ENCODE measurements at regions not wholly inside any gene's neighbourhood (a gene's known extent, or its start where the extent isn't known, plus 50 kb on each side); places are given as distances from the start of the nearest gene placed in this dataset.

GRCh38 chr1:101728029-101728428 lies 268.7 kb downstream of the OLFM3 start:
- TF ChIP-seq CTCF (IDR thresholded peaks at IDR 0.05; ENCODE audit: poor library complexity) (no peak), EZH2phosphoT487 (IDR thresholded peaks at IDR 0.05; ENCODE audit: low read depth, severe bottlenecking, unreplicated experiment) (no peak)
